NCI-H2196 (cell line): ENCODE measurements at regions not wholly inside any gene's neighbourhood (a gene's known extent, or its start where the extent isn't known, plus 50 kb on each side); places are given as distances from the start of the nearest gene placed in this dataset.
"Not testable (repeated sequence)": the region's sequence is repeated elsewhere in the genome, so short reads cannot be mapped to it uniquely, and the experiment has no call there.

Experiments used
- DNase-seq: peaks from one replicate; lab custom pipeline; 2025; ENCODE audit not compliant: unreplicated experiment; lab: John Stamatoyannopoulos, UW

- no peak for DNase-seq
These were observed 255.2 kb downstream of the C11orf87 start for GRCh38 chr11:109677231-109677630.

GRCh38 chr11:109677876-109678275 is 255.9 kb downstream of the C11orf87 start:
- DNase-seq: no peak

DNA sequence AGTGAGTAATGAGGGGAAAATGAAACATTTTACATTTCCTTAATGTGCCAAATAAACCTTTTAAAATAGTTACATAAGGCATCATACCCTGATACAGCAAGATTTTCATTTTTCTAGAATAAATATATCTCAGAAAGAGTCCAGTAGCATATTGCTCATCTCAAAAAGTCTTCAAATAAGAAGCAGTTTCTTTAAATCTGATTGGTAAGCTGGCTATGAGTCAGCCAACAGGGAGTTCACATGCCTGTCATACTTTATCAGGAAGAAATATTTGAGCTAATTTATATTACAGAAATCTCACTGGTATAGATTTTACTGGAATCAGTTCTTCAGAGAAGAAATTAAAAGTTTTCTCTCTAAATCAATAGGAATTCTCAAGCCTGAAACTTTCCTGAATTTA is 258.1 kb downstream of the C11orf87 start:
- DNase-seq: no peak

DNA sequence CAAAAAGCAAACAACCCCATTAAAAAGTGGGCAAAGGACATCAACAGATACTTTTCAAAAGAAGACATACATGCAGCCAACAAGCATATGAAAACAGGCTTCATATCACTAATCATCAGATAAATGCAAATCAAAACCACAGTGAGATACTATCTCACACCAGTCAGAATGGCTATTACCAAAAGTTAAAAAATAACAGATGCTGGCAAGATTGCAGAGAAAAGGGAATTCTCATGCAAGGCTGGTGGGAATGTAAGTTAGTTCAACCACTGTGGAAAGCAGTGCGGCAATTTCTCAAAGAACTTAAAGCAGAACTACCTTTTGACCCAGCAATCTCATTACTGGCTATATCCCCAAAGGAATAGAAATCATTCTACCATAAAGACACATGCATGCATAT is 260.8 kb downstream of the C11orf87 start:
- DNase-seq: not testable (repeated sequence)

GRCh38 chr11:109695696-109696095 is 273.7 kb downstream of the C11orf87 start:
- no peak for DNase-seq

- no peak for DNase-seq
These were observed 274.4 kb downstream of the C11orf87 start for GRCh38 chr11:109696191-109696897.

GRCh38 chr11:109697140-109697843 is 275.3 kb downstream of the C11orf87 start:
- peak; percentile 29 for DNase-seq

- no peak for DNase-seq
These were observed 276.2 kb downstream of the C11orf87 start for GRCh38 chr11:109698237-109698636.

- no peak for DNase-seq
These were observed 282.4 kb downstream of the C11orf87 start for GRCh38 chr11:109704432-109704831.

DNA sequence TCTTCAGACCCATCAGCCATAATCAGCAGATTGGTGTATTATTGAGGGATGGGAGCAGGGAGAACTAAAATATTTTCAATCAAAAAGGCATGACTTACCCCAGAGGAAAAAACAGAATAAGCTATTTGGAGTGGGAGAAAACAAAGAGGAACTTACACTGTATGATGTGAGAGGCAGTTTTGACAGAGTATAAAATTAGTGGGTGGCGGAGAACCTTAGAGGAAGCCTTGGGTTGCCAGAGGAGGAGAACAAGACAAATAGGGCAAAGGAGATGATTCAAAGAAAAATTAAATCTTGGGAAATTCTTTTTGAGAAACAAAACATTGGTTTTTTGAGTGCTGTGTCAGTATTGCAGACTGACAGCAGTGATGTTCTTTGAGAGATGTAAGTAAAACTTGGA is 285.0 kb downstream of the C11orf87 start:
- DNase-seq: no peak

DNA sequence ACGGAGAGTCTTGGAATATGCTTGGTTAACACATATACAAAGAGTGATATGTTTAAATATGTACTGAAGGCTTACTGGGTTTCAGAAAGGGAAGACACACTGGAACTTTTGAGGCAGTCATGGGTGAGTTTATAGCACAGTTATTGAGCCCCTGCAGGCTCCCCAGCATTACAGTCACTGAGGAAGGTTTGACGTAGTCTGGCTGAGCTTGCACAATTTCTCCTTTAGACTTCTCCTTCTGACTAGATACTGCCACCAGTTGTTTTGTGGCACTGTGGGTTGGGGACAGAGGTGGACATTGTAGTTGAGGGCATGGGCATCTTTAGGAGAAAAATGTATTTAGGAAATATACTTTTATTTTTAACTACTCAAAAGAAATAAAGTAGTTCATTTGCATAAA is 285.4 kb downstream of the C11orf87 start:
- DNase-seq: no peak

DNA sequence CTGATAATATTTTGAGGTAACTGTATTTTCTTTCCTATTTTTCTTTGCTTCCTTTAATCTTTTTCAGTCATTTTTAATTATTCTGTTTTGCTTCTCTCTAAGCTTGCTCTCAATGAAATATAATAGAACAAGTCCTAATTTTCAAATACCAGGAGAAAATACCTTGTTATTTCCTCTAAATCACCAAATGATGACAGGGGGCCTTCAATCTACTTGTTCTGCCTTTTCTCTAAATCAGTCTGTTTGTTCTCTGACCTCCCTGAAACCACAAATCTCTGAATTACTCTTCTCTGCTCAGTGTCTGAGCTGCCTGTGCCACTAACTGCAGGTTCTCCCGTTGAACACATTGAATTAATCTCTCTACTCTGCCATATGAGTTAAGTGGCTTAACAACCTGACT is 286.2 kb downstream of the C11orf87 start:
- DNase-seq: no peak

DNA sequence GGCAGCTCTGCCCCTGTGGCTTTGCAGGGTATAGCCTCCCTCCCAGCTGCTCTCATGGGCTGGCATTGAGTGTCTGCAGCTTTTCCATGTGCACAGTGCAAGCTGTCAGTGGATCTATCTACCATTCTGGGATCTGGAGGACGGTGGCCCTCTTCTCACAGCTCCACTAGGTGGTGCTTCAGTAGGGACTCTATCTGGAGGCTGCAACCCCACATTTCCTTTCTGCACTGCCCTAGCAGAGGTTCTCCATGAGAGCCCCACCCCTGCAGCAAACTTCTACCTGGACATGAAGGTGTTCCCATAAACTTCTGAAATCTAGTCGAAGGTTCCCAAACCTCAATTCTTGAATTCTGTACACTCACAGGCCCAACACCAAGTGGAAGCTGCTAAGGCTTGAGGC is 292.5 kb downstream of the C11orf87 start:
- DNase-seq: not testable (repeated sequence)

GRCh38 chr11:109715424-109715823 is 293.4 kb downstream of the C11orf87 start:
- DNase-seq: not testable (repeated sequence)

GRCh38 chr11:109726061-109726460 is 304.1 kb downstream of the C11orf87 start:
- no peak for DNase-seq

GRCh38 chr11:109728056-109728455 is 306.1 kb downstream of the C11orf87 start:
- DNase-seq: no peak

DNA sequence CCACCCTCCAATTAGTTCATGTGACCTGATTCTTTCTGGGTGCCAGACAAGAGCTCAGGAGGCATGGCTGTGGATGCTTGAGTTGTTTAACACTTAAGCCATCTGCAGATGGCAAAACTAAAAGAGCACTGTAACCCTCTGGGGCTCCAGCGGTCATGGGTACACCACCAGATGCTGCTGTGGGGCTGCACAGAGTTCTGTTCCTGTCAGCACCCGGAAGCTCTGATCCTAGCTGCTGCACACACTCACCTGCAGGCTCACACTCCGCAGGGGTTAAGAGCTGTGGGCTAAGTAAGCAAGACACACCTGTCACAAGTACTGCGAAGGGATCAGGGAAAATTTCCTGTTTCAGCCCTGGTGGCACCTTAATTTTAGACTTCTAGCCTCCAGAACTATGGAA is 307.8 kb downstream of the C11orf87 start:
- DNase-seq: no peak

DNA sequence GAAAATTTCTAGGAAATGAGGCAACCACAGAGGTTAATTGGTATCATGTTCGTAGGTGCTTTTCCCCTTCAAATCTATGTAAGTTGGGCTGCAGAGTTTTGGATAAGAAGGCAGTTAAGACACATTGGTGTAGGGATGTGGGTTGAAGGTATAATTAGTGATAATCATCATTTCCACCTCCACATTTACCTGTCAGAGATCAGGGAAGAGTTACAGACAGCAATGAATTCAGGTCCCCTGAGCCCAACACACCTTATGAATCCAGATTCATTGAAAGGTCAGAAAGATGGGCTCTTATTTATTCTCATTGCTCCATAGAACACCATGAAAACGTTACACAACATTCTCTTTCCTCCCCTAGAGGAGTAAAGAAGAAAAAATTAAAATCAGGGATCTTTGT is 308.7 kb downstream of the C11orf87 start:
- DNase-seq: no peak

GRCh38 chr11:109731451-109731850 is 309.5 kb downstream of the C11orf87 start:
- DNase-seq: no peak

GRCh38 chr11:109733245-109733644 is 311.3 kb downstream of the C11orf87 start:
- no peak for DNase-seq

DNA sequence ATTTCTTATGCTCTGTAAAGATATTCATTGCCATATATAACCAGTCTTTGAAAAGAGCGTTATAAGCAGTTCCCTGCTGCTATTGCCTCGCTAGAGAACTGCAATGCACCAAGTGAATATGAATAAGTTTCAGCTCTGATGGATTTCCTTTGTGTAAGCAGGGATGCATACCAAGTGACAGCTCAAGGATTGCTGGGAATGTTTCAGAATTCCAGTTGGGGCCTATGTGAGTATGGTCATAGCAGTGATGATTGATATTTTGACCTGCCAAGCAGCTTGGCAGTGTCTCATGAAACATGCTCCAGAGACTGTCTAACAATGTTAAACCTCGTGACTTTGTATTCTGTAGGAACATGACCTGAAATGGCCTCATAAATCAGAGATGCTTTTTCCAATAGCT is 312.6 kb downstream of the C11orf87 start:
- DNase-seq: no peak

- DNase-seq: no peak
These were observed 313.1 kb downstream of the C11orf87 start for GRCh38 chr11:109735128-109735527.

- no peak for DNase-seq
These were observed 317.4 kb downstream of the C11orf87 start for GRCh38 chr11:109739379-109739778.
